ENCODE measurements at regions not wholly inside any gene's neighbourhood (a gene's known extent, or its start where the extent isn't known, plus 50 kb on each side); places are given as distances from the start of the nearest gene placed in this dataset.

GRCh38 chr9:129273136-129273895, 95.3 kb upstream of the IER5L start:
- Histone ChIP-seq H3K4me1 (ENCODE audit: control insufficient read depth, extremely low read depth, insufficient read depth, low read length) (no peaks in the 10 kb centered on the region), H3K79me2 (ENCODE audit: control insufficient read depth, insufficient read depth, low read length) (no peaks in the 10 kb centered on the region), H3K27me3 (ENCODE audit: control insufficient read depth in 2 of 2, insufficient read depth in 2 of 2, low read length in 2 of 2) (peaks cover 2 to 6% of the 10 kb centered on the region in 2 experiments), H3K9me1 (replicated peaks; ENCODE audit: control insufficient read depth, extremely low read depth, insufficient read depth, low read length) (no peaks in the 10 kb centered on the region), H4K20me1 (replicated peaks; ENCODE audit: control insufficient read depth, extremely low read depth, insufficient read depth, low read length) (no peaks in the 10 kb centered on the region), H3K9me3 (replicated peaks; ENCODE audit: control insufficient read depth, insufficient read depth, low read length) (no peaks in the 10 kb centered on the region), H3K27ac (ENCODE audit: insufficient read depth, low read depth, low read length) (no peak overlapping the region), H3K9ac (replicated peaks; ENCODE audit: extremely low read depth, insufficient read depth, low read length) (no peak overlapping the region), H3K4me3 (replicated peaks in 1 of 3; ENCODE audit: insufficient read depth in 1 of 3, low read depth in 1 of 3, low read length in 3 of 3) (no peak overlapping the region), H2AFZ (ENCODE audit: low read depth, low read length) (no peak overlapping the region), H3K36me3 (ENCODE audit: control insufficient read depth in 2 of 2, extremely low read depth in 1 of 2, insufficient read depth in 2 of 2, low read length in 2 of 2) (no peaks in the 10 kb centered on the region), H3K4me2 (ENCODE audit: insufficient read depth, low read length) (no peak overlapping the region)
- FAIRE-seq (no peak), DNase-seq (ENCODE audit: low read depth, low spot score) (no peak)
- CTCF ChIA-PET = no interaction called here
- POLR2A ChIA-PET = no interaction called here
- dilution Hi-C loops (cut with MboI; ENCODE audit: extremely low pct_ligation_motif_present, low sequenced_read_pairs) = no loop called here
- intact Hi-C loops (cut with micrococcal nuclease) = no loop called here
- TF ChIP-seq FOS (IDR thresholded peaks at IDR 0.05; ENCODE audit: borderline replicate concordance, insufficient read depth, low read length) = no peak
- no peak for TF ChIP-seq CTCF (IDR thresholded peaks at IDR 0.05; ENCODE audit: extremely low read depth in 1 of 2, insufficient read depth in 1 of 2, low read depth in 1 of 2, low read length in 2 of 2)
- TF ChIP-seq GATA2 (IDR thresholded peaks at IDR 0.05; ENCODE audit: insufficient read depth, insufficient read length, low read depth, low read length) = no peak
- TF ChIP-seq MYC (IDR thresholded peaks at IDR 0.05; ENCODE audit: low read depth, low read length) = no peak
- no peak for TF ChIP-seq JUN (IDR thresholded peaks at IDR 0.05; ENCODE audit: borderline replicate concordance, insufficient read depth, insufficient read length, low read depth)
- TF ChIP-seq POLR2AphosphoS5 (IDR thresholded peaks at IDR 0.05; ENCODE audit: insufficient read depth, low read depth, low read length) = no peak
- TF ChIP-seq EZH2 (IDR thresholded peaks at IDR 0.05; ENCODE audit: borderline replicate concordance, low read depth, low read length, severe bottlenecking) = no peak
- no peak for TF ChIP-seq POLR2A (IDR thresholded peaks at IDR 0.05; ENCODE audit: low read depth, low read length)
- TF ChIP-seq MAX (IDR thresholded peaks at IDR 0.05; ENCODE audit: insufficient read depth, insufficient read length) = no peak
- no TSS peak for BruUV-seq (replicated peaks)

All from endothelial cell of umbilical vein (primary cell).